COR-L47 (cell line): ENCODE measurements at regions not wholly inside any gene's neighbourhood (a gene's known extent, or its start where the extent isn't known, plus 50 kb on each side); places are given as distances from the start of the nearest gene placed in this dataset.

Source experiments
- DNase-seq: peaks from one replicate; lab custom pipeline; 2025; lab: John Stamatoyannopoulos, UW

GRCh38 chr11:134800826-134801225 lies 388.8 kb upstream of the B3GAT1 start:
- DNase-seq: no peak

DNA sequence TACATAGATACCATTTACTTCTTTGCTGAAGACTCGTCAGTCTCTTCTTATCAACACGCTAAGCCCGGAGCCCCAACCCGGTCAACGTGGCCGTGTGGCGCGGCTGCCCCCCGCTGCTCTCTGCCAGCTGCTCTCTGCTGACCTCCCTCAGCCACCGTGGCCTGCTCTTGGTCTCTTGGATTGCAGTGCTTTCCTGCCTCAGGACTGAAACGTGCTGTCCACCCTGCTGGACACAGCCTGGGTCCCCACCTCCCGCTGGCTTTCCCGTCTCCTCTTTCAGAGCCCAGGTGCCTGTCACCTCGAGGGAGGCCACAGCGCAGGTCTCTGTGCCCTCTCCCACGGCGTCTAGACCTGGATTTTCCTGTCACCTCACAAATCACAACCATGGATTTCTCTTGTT lies 388.1 kb upstream of the B3GAT1 start:
- no peak for DNase-seq

DNA sequence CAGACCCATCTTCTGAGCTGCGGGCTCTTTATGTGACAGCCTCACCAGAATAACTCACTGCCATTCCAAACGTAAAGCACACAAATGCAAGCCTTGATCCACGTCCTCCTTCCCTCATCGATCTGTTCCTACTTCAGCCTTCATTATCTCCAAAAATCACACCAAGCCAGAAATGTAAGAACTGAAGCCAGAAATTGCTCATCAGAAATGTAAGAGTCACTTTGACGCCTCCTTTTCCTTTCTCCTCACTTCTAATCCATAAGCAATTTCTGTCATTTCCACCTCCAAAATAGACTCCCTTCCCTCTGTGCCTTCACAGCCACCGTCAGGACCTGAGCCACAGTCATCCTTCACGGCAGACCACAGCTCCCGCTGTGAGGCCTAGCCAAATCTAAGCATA lies 387.3 kb upstream of the B3GAT1 start:
- no peak for DNase-seq

- DNase-seq: no peak
These were observed 385.5 kb upstream of the B3GAT1 start for GRCh38 chr11:134797411-134798089.

- DNase-seq: no peak
These were observed 383.0 kb upstream of the B3GAT1 start for GRCh38 chr11:134795017-134795416.

- DNase-seq: no peak
These were observed 382.1 kb upstream of the B3GAT1 start for GRCh38 chr11:134794192-134794591.

DNA sequence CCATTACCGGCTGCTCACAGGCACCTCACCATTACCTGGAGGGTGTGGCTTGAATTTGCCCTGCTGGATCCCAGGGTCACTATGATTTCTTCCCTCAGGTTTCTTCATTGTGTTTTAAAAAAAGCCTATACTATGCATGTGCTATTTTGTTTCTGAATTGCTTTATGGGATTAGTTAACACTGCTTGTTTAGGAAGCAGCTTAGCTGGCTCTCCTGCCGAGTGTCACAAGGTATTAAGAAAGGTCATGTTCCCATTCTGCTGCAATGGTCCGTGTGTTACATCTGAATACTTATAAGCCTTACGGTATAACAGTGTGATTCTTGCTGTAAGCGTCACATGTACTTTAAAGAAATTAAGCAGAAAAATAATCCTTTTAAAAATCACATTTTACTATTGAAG lies 380.6 kb upstream of the B3GAT1 start:
- no peak for DNase-seq

DNA sequence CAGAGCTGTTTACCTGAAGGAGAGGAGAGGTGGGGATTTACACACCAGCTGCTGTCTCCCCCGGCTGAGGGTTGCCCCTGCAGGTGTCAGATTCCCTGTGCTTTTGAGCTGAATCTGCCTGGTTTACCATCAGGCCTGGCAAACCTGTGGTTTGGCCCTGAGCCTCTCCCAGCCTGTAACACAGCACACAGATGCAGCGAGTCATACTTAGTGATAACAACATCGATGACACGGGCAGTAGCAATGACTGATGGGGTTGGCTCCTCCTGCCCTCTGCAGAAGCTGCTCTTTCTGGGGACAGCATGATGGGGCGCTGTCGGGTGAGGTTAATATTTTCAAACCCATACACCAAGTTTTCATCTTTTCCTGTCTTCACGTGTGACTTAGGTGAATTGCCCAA lies 380.0 kb upstream of the B3GAT1 start:
- DNase-seq: no peak

DNA sequence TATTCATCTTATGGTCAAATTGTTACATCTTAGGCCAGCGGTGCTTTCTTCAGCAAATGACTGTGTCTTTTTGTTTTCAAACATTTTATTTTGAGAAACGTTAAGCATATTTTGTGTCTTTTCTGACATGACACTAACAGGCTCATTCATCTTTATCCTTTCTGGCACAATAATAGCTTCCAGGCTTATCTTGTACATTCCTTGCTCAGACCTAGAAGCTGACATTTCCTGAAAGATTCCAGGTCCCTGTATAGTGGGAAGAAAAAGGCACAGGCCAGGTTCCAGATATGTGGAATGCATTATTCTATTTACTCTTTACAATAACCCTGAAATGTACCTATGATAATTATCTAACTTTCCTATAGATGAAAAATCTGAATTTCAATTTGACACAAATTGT lies 379.1 kb upstream of the B3GAT1 start:
- no peak for DNase-seq

- DNase-seq: no peak
These were observed 377.1 kb upstream of the B3GAT1 start for GRCh38 chr11:134789104-134789503.

GRCh38 chr11:134786636-134787035 lies 374.6 kb upstream of the B3GAT1 start:
- DNase-seq: no peak

GRCh38 chr11:134785660-134786284 lies 373.7 kb upstream of the B3GAT1 start:
- no peak for DNase-seq

- DNase-seq: no peak
These were observed 373.0 kb upstream of the B3GAT1 start for GRCh38 chr11:134785059-134785458.

GRCh38 chr11:134784568-134784967 lies 372.5 kb upstream of the B3GAT1 start:
- no peak for DNase-seq

- DNase-seq: no peak
These were observed 372.0 kb upstream of the B3GAT1 start for GRCh38 chr11:134784046-134784445.

GRCh38 chr11:134783234-134783633 lies 371.2 kb upstream of the B3GAT1 start:
- no peak for DNase-seq

GRCh38 chr11:134781380-134781866 lies 369.4 kb upstream of the B3GAT1 start:
- DNase-seq: no peak

DNA sequence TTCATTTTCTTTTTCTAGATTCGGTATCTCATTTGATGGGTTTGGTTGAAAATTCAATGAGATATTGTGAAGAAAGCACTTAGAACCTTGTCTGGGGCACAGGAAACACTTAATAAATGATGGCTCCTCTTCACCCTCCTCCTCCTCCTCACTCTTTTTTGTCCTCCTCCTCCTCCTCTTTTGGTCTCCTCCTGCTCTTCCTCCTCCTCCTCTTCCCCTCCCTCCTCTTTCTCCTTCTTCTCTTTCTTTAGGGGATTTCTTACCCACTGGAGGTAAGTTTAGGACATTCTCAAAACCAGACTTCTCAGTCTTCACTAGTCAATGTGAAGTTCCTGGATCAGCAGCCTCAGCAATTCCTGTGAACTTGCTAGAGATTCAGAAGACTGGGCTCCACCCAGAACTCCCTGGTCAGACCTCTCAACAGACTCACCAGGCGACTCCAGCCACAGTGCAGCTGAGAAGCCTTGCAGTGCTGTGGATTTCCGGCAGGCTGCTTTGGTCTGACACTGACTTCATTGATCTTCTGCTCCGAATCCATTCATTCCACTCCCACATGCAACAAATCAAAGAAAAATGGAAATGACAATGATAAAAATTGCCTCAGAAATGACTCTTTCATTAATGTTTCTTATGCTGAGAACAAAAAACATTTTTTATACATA lies 368.6 kb upstream of the B3GAT1 start:
- no peak for DNase-seq

DNA sequence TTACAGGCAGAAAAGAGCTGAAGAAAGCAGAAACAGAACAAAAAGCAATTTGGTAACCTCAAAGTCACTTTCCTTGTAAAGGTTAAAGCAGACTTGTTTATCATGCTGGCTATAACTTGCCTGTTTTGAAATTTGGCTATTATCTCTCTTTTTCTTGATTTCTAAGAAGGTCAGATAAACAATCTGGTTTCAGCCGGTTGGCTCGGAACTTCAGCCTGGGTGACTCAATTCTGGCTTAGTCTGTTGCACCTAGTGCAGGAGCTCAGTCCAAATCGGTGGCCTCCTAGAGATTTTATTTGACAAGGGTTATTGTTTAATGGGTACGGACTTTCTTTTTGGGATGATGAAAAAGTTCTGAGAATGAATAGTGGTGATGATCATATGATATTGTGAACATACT lies 367.1 kb upstream of the B3GAT1 start:
- DNase-seq: no peak

DNA sequence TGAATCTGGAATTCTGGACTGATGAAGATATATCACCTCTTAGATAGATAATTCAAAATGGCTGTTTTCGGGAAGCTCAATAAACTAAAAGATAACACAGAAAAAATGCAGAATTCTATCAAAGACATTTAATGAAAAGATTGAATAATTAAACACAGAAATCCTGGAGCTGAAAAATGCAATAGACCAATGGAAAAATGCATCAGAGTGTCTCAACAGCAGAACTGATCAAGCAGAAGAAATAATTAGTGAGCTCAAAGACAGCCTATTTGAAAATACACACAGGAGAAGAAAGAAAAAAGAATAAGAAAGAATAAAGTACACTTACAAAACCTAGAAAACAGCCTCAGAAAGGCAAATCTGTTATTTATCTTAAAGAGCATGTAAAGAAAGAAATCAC lies 356.4 kb upstream of the B3GAT1 start:
- DNase-seq: no peak

- DNase-seq: no peak
These were observed 353.5 kb upstream of the B3GAT1 start for GRCh38 chr11:134765565-134765964.

GRCh38 chr11:134764966-134765365 lies 352.9 kb upstream of the B3GAT1 start:
- no peak for DNase-seq

- no peak for DNase-seq
These were observed 352.3 kb upstream of the B3GAT1 start for GRCh38 chr11:134764367-134764766.
